HepG2 (cell line): ENCODE measurements at regions not wholly inside any gene's neighbourhood (a gene's known extent, or its start where the extent isn't known, plus 50 kb on each side); places are given as distances from the start of the nearest gene placed in this dataset.
A peak's percentile ranks its signal among the peaks of the same experiment; 100 is the strongest.

ENCODE experiments used
- ATAC-seq: fragments of 200-7000 bp; cut with Tn5 transposase; 3 replicates; pipeline ENCODE4 v1.9.1; 2020; ENCODE audit warnings: mild to moderate bottlenecking, moderate library complexity
- BruUV-seq: library from RNA; stranded (reverse); fragments of 400-500 nt; replicated peaks from 2 replicates; lab custom pipeline; 2021; lab: Mats Ljungman, UMichigan
- CTCF ChIA-PET: fragments of 300-600 bp; formaldehyde crosslinking; extraction: SDS; loops from one replicate; lab custom pipeline; 2021; ENCODE audit warnings: low total read pairs, inconsistent platforms, low intra/inter-chr PET ratio; lab: Yijun Ruan, JAX
- POLR2A ChIA-PET: fragments of 350-600 bp; sonication (Branson Sonifier 250); formaldehyde crosslinking; loops from one replicate; lab custom pipeline; 2020; ENCODE audit warnings: antibody characterized with exemption, inconsistent platforms; lab: Yijun Ruan, JAX
- DNase-seq: peaks from one replicate; pipeline ENCODE4 v3.0.0-alpha.2; 2015; ENCODE audit warnings: low spot score
- FAIRE-seq: peaks from 3 replicates; lab custom pipeline; 2011; peaks lifted over from hg19 to GRCh38; lab: Jason Lieb, UNC
- H2AFZ ChIP-seq: one replicate; pipeline ENCODE4 v1.6.1; 2011; ENCODE audit warnings: low read length, inconsistent platforms
- H3K27ac ChIP-seq: fragments of 300-600 bp; 3 replicates; pipeline ENCODE4 v1.8.0; 2011; ENCODE audit warnings: mixed run types, mild to moderate bottlenecking, mixed read lengths, low read length, inconsistent platforms; ENCODE audit not compliant: insufficient read depth; ENCODE audit errors: extremely low read length
- H3K27me3 ChIP-seq, 2 experiments: fragments of 200-600 bp in 1 of 2; 2 replicates in 1 of 2; 3 replicates in 1 of 2; pipeline versions ENCODE4 v1.6.0 to v1.8.0; 2011; ENCODE audit warnings: low read length in 2 of 2, mild to moderate bottlenecking in 2 of 2, moderate library complexity in 2 of 2, inconsistent platforms in 1 of 2; ENCODE audit not compliant: insufficient read depth in 2 of 2, control insufficient read depth in 1 of 2
- H3K36me3 ChIP-seq, 2 experiments: fragments of 200-600 bp in 1 of 2; replicated peaks in 1 of 2; 2 replicates in 1 of 2; 3 replicates in 1 of 2; pipeline versions ENCODE4 v1.5.1 to v1.8.0; 2011; ENCODE audit warnings: low read length in 2 of 2, inconsistent platforms in 1 of 2; ENCODE audit not compliant: insufficient read depth in 2 of 2, control insufficient read depth in 1 of 2
- H3K4me1 ChIP-seq: 2 replicates; pipeline ENCODE4 v1.5.1; 2012; ENCODE audit warnings: low read length, inconsistent platforms; ENCODE audit not compliant: insufficient read depth
- H3K4me2 ChIP-seq: 2 replicates; pipeline ENCODE4 v1.6.0; 2011; ENCODE audit warnings: low read depth, low read length, inconsistent platforms
- H3K4me3 ChIP-seq, 3 experiments: fragments of 200-600 bp in 1 of 3; sonication (generic), shearing (Covaris generic) in 1 of 3; replicated peaks in 1 of 3; 2 replicates each; pipeline ENCODE4 v1.5.1; 2011 to 2016; ENCODE audit warnings: low read length in 3 of 3, inconsistent platforms in 2 of 3, low read depth in 2 of 3, mild to moderate bottlenecking in 2 of 3, control low read depth in 1 of 3, mixed read lengths in 1 of 3; ENCODE audit not compliant: insufficient read depth in 1 of 3
- H3K79me2 ChIP-seq: one replicate; pipeline ENCODE4 v1.6.1; 2011; ENCODE audit warnings: low read length, inconsistent platforms; ENCODE audit not compliant: insufficient read depth
- H3K9ac ChIP-seq: 2 replicates; pipeline ENCODE4 v1.6.0; 2011; ENCODE audit warnings: mild to moderate bottlenecking, low read depth, low read length, inconsistent platforms; ENCODE audit not compliant: insufficient read depth
- H3K9me3 ChIP-seq: 2 replicates; pipeline ENCODE4 v1.5.1; 2012; ENCODE audit warnings: mild to moderate bottlenecking, low read length
- H4K20me1 ChIP-seq: 2 replicates; pipeline ENCODE4 v1.6.0; 2011; ENCODE audit warnings: inconsistent platforms, mild to moderate bottlenecking, low read length, moderate library complexity; ENCODE audit not compliant: insufficient read depth
- CHD4 ChIP-seq: fragments of 200-600 bp; sonication (generic); IDR thresholded peaks from 2 replicates; pipeline ENCODE4 v1.7.0; 2017; ENCODE audit warnings: mild to moderate bottlenecking, low read length, borderline replicate concordance
- CSRNP2 ChIP-seq: sonication (generic); formaldehyde crosslinking; conservative IDR thresholded peaks from 2 replicates; pipeline ENCODE4 v1.8.0; 2022; ENCODE audit warnings: low read depth, missing genetic modification reagents
- HIC2 ChIP-seq: sonication (generic); formaldehyde crosslinking; IDR thresholded peaks from 2 replicates; pipeline ENCODE4 v1.9.0; 2022; ENCODE audit warnings: low read depth, missing genetic modification reagents
- HMGXB4 ChIP-seq, 2 experiments: sonication (generic) in 1 of 2; formaldehyde crosslinking in 1 of 2; IDR thresholded peaks; 2 replicates each; pipeline versions ENCODE4 v1.4.0 to v1.6.1; 2018 to 2020; ENCODE audit warnings: missing genetic modification reagents in 2 of 2, borderline replicate concordance in 1 of 2, low read depth in 1 of 2, mild to moderate bottlenecking in 1 of 2, missing biosample characterization in 1 of 2
- MAF1 ChIP-seq: sonication (generic); formaldehyde crosslinking; IDR thresholded peaks from 2 replicates; pipeline ENCODE4 v1.5.0; 2020; ENCODE audit warnings: missing genetic modification reagents, borderline replicate concordance
- PBX3 ChIP-seq: sonication (generic); formaldehyde crosslinking; IDR thresholded peaks from 2 replicates; pipeline ENCODE4 v1.8.1; 2023; ENCODE audit warnings: missing genetic modification reagents, inconsistent platforms, borderline replicate concordance
- REXO4 ChIP-seq: sonication (generic); formaldehyde crosslinking; IDR thresholded peaks from 2 replicates; pipeline ENCODE4 v1.8.0; 2022; ENCODE audit warnings: missing genetic modification reagents, mild to moderate bottlenecking, borderline replicate concordance
- SAFB2 ChIP-seq: sonication (generic); formaldehyde crosslinking; IDR thresholded peaks from 2 replicates; pipeline ENCODE4 v1.5.1; 2020; ENCODE audit warnings: missing genetic modification reagents, low read depth, mild to moderate bottlenecking, borderline replicate concordance
- STAG1 ChIP-seq: sonication (generic); formaldehyde crosslinking; IDR thresholded peaks from 2 replicates; pipeline ENCODE4 v1.4.0; 2020; ENCODE audit warnings: missing genetic modification reagents
- TBX2 ChIP-seq: sonication (generic); formaldehyde crosslinking; IDR thresholded peaks from 2 replicates; pipeline ENCODE4 v1.5.0; 2020; ENCODE audit warnings: missing genetic modification reagents, mild to moderate bottlenecking, borderline replicate concordance
- TOE1 ChIP-seq: sonication (generic); formaldehyde crosslinking; IDR thresholded peaks from 2 replicates; pipeline ENCODE4 v1.4.0; 2020; ENCODE audit warnings: mild to moderate bottlenecking, missing genetic modification reagents
- ZFP82 ChIP-seq: sonication (generic); formaldehyde crosslinking; IDR thresholded peaks from 2 replicates; pipeline ENCODE4 v1.5.1; 2020; ENCODE audit warnings: mild to moderate bottlenecking, missing genetic modification reagents, borderline replicate concordance
- ZNF260 ChIP-seq: sonication (generic); formaldehyde crosslinking; IDR thresholded peaks from 2 replicates; pipeline ENCODE4 v1.4.0; 2020; ENCODE audit warnings: missing genetic modification reagents, low read depth, mild to moderate bottlenecking, borderline replicate concordance
- ZNF543 ChIP-seq: sonication (generic); formaldehyde crosslinking; IDR thresholded peaks from 2 replicates; pipeline ENCODE4 v1.4.0; 2020; ENCODE audit warnings: mild to moderate bottlenecking, missing genetic modification reagents
- ZNF704 ChIP-seq: sonication (generic); formaldehyde crosslinking; IDR thresholded peaks from 2 replicates; pipeline ENCODE4 v1.8.1; 2023; ENCODE audit warnings: mild to moderate bottlenecking, inconsistent platforms, moderate library complexity, missing genetic modification reagents, borderline replicate concordance
- ZSCAN30 ChIP-seq: sonication (generic); formaldehyde crosslinking; IDR thresholded peaks from 2 replicates; pipeline ENCODE4 v1.5.0; 2020; ENCODE audit warnings: mild to moderate bottlenecking, missing genetic modification reagents
- ZZZ3 ChIP-seq: sonication (generic); formaldehyde crosslinking; IDR thresholded peaks from 2 replicates; pipeline ENCODE4 v1.4.0; 2020; ENCODE audit warnings: missing genetic modification reagents, mild to moderate bottlenecking, borderline replicate concordance
- WGBS: methylation state at CpG from one replicate; pipeline ENCODE4 v1.1.6; 2017; ENCODE audit warnings: low lambda C conversion rate; 5-methylcytosine and 5-hydroxymethylcytosine counted together
- in situ Hi-C: cut with HindIII; loops from 2 replicates; pipeline ENCODE4 v1.10.0; 2017; ENCODE audit warnings: low pct_unique_long_range_greater_than_20kb; ENCODE audit not compliant: extremely low pct_ligation_motif_present
- intact Hi-C: fragments of 100-400 bp; cut with micrococcal nuclease; formaldehyde crosslinking; loops from one replicate; pipeline ENCODE4 v1.10.0; 2022; ENCODE audit not compliant: unreplicated experiment

- intact Hi-C loops (no loop called here), in situ Hi-C loops (no loop called here)
- no TSS peak for BruUV-seq
- no peak for DNase-seq
- POLR2A ChIA-PET = no interaction called here
- ATAC-seq = no peak
- Histone ChIP-seq H3K27me3 (peaks cover 2 to 26% of the 10 kb centered on the region in 2 experiments; a peak in 4 of 5 replicates), H3K36me3 (no peaks in the 10 kb centered on the region), H3K4me3 (no peak overlapping the region), H3K9ac (no peak overlapping the region), H3K4me2 (no peak overlapping the region)
- WGBS = 29% methylated on average over 1 of the region's 1 CpG
- TF ChIP-seq CSRNP2 (CRISPR knock-in tag) = no peak
- TF ChIP-seq ZNF704 (CRISPR knock-in tag) = no peak
- TF ChIP-seq TOE1 = no peak
- TF ChIP-seq HIC2 (CRISPR knock-in tag) = no peak
- TF ChIP-seq SAFB2 (CRISPR knock-in tag) = no peak
- no peak for TF ChIP-seq ZZZ3 (CRISPR knock-in tag)
- no peak for TF ChIP-seq MAF1 (CRISPR knock-in tag)
- no peak for TF ChIP-seq CHD4
- no peak for TF ChIP-seq TBX2
- TF ChIP-seq REXO4 = no peak
- TF ChIP-seq ZNF543 (CRISPR knock-in tag) = no peak
- TF ChIP-seq ZFP82 (CRISPR knock-in tag) = no peak
- TF ChIP-seq ZNF260 (CRISPR knock-in tag) = no peak
- no peak for TF ChIP-seq PBX3
- TF ChIP-seq HMGXB4 (CRISPR knock-in tag; IDR thresholded peaks at IDR 0.05; ENCODE audit: borderline replicate concordance in 1 of 2, low read depth in 1 of 2) = no peak
- TF ChIP-seq ZSCAN30 = no peak
- TF ChIP-seq STAG1 (CRISPR knock-in tag) = no peak
- TF ChIP-seq, all 625 proteins: peak for 0
- Histone ChIP-seq H3K9me3 (0 out of 2 replicates have a peak, but pooled peaks cover 4% of the 10 kb centered on the region), H3K27ac (no peak overlapping the region), H3K79me2 (no peaks in the 10 kb centered on the region), H2AFZ (no peak overlapping the region), H3K4me1 (peaks cover 12% of the 10 kb centered on the region), H4K20me1 (no peaks in the 10 kb centered on the region)
- CTCF ChIA-PET = no interaction called here
- peak; percentile 39 for FAIRE-seq
Observed at GRCh38 chr2:126966601-126967000, 67.9 kb downstream of the TEX51 start.
